HCT116 (cell line): ENCODE measurements at regions not wholly inside any gene's neighbourhood (a gene's known extent, or its start where the extent isn't known, plus 50 kb on each side); places are given as distances from the start of the nearest gene placed in this dataset.

ENCODE experiments used
- ATAC-seq: fragments of 200-7000 bp; cut with Tn5 transposase; 2 replicates; pipeline ENCODE4 v1.9.1; 2020; ENCODE audit warnings: mild to moderate bottlenecking, moderate library complexity
- BruUV-seq: library from RNA; stranded (reverse); fragments of 400-500 nt; replicated peaks from 2 replicates; lab custom pipeline; 2021; lab: Mats Ljungman, UMichigan
- CTCF ChIA-PET: fragments of 300-600 bp; sonication (Branson Sonifier 250); formaldehyde crosslinking; loops from one replicate; lab custom pipeline; 2021; ENCODE audit warnings: antibody characterized with exemption; lab: Charles Lee
- POLR2A ChIA-PET: fragments of 300-600, 350-600 bp; sonication (Branson Sonifier 250); formaldehyde crosslinking; loops from one replicate; lab custom pipeline; 2021; ENCODE audit warnings: antibody characterized with exemption; lab: Charles Lee
- RAD21 ChIA-PET, 2 experiments: fragments of 300-600 bp; sonication (Branson Sonifier 250); formaldehyde crosslinking; loops; one replicate each; lab custom pipeline; 2023; ENCODE audit warnings: low total read pairs in 2 of 2; ENCODE audit not compliant: uncharacterized antibody in 2 of 2, unreplicated experiment in 2 of 2, low non-redundant PET in 1 of 2; lab: Charles Lee
- DNase-seq: peaks from one replicate; pipeline ENCODE4 v3.0.0-alpha.2; 2010; ENCODE audit warnings: low read depth, low spot score
- H2AFZ ChIP-seq: fragments of 200-600 bp; shearing (Covaris generic), sonication (generic); 2 replicates; pipeline ENCODE4 v1.6.1; 2017; ENCODE audit warnings: low read depth, mixed run types, mixed read lengths, antibody characterized with exemption, low read length; ENCODE audit not compliant: poor library complexity, severe bottlenecking
- H3K27ac ChIP-seq: 2 replicates; pipeline ENCODE4 v1.5.1; 2012; ENCODE audit warnings: low read depth, low read length
- H3K27me3 ChIP-seq: fragments of 200-600 bp; sonication (generic); 2 replicates; pipeline ENCODE4 v1.6.1; 2016; ENCODE audit warnings: mixed run types, low read length, mixed read lengths; ENCODE audit not compliant: insufficient read depth
- H3K36me3 ChIP-seq, 2 experiments: fragments of 200-500 bp in 1 of 2; fragments of 200-600 bp in 1 of 2; sonication (Bioruptor generic) in 1 of 2; sonication (generic) in 1 of 2; 2 replicates each; pipeline versions ENCODE4 v1.5.1 to v1.6.1; 2014 to 2016; ENCODE audit warnings: low read length in 2 of 2, inconsistent platforms in 1 of 2, mixed read lengths in 1 of 2, mixed run types in 1 of 2; ENCODE audit not compliant: insufficient read depth in 2 of 2, control insufficient read depth in 1 of 2
- H3K4me1 ChIP-seq, 2 experiments: fragments of 200-600 bp in 1 of 2; sonication (generic) in 1 of 2; 2 replicates each; pipeline versions ENCODE4 v1.5.1 to v1.6.1; 2012 to 2017; ENCODE audit warnings: low read length in 2 of 2, inconsistent platforms in 1 of 2, mild to moderate bottlenecking in 1 of 2, mixed read lengths in 1 of 2, mixed run types in 1 of 2, moderate library complexity in 1 of 2; ENCODE audit not compliant: insufficient read depth in 2 of 2, control insufficient read depth in 1 of 2
- H3K4me2 ChIP-seq: fragments of 200-600 bp; sonication (generic); 2 replicates; pipeline ENCODE4 v1.6.1; 2017; ENCODE audit warnings: mixed run types, low read length, mixed read lengths
- H3K4me3 ChIP-seq, 2 experiments: fragments of 200-600 bp in 1 of 2; sonication (generic) in 1 of 2; replicated peaks in 1 of 2; 2 replicates each; pipeline ENCODE4 v1.5.1; 2011 to 2016; ENCODE audit warnings: low read length in 2 of 2, control low read depth in 1 of 2, low read depth in 1 of 2, mild to moderate bottlenecking in 1 of 2, mixed read lengths in 1 of 2, mixed run types in 1 of 2
- H3K79me2 ChIP-seq: fragments of 200-600 bp; sonication (generic); 2 replicates; pipeline ENCODE4 v1.6.1; 2017; ENCODE audit warnings: mild to moderate bottlenecking, mixed run types, low read length, moderate library complexity, mixed read lengths; ENCODE audit not compliant: insufficient read depth
- H3K9ac ChIP-seq: fragments of 200-600 bp; sonication (generic); 2 replicates; pipeline ENCODE4 v1.6.1; 2016; ENCODE audit warnings: low read length, mixed read lengths
- H3K9me2 ChIP-seq: fragments of 200-600 bp; sonication (generic), shearing (Covaris generic); 2 replicates; pipeline ENCODE4 v1.6.1; 2017; ENCODE audit warnings: mixed run types, mild to moderate bottlenecking, moderate library complexity; ENCODE audit not compliant: insufficient read depth
- H3K9me3 ChIP-seq, 2 experiments: fragments of 200-500 bp in 1 of 2; fragments of 200-600 bp in 1 of 2; sonication (Bioruptor generic) in 1 of 2; sonication (generic) in 1 of 2; 2 replicates each; pipeline ENCODE4 v1.6.1; 2014 to 2017; ENCODE audit warnings: low read length in 2 of 2, mixed read lengths in 2 of 2, inconsistent platforms in 1 of 2, low read depth in 1 of 2, mild to moderate bottlenecking in 1 of 2, mixed run types in 1 of 2, moderate library complexity in 1 of 2; ENCODE audit not compliant: control insufficient read depth in 1 of 2, insufficient read depth in 1 of 2
- H4K20me1 ChIP-seq: fragments of 200-600 bp; sonication (generic), shearing (Covaris generic); 2 replicates; pipeline ENCODE4 v1.6.1; 2017; ENCODE audit warnings: mixed run types, mild to moderate bottlenecking, moderate library complexity; ENCODE audit not compliant: insufficient read depth
- ATF3 ChIP-seq: IDR thresholded peaks from 2 replicates; pipeline ENCODE4 v1.6.1; 2012
- EGR1 ChIP-seq: IDR thresholded peaks from 2 replicates; pipeline ENCODE4 v1.6.1; 2012; ENCODE audit warnings: low read depth
- EZH2phosphoT487 ChIP-seq: fragments of 200-600 bp; IDR thresholded peaks from 2 replicates; pipeline ENCODE4 v1.6.1; 2018; ENCODE audit warnings: antibody characterized with exemption, borderline replicate concordance
- JUND ChIP-seq: IDR thresholded peaks from 2 replicates; pipeline ENCODE4 v1.6.1; 2012
- POLR2A ChIP-seq: IDR thresholded peaks from 2 replicates; pipeline ENCODE4 v1.7.0; 2011; ENCODE audit warnings: borderline replicate concordance; ENCODE audit not compliant: insufficient read depth, insufficient read length; ENCODE audit errors: extremely low read depth
- POLR2AphosphoS5 ChIP-seq: IDR thresholded peaks from 2 replicates; pipeline ENCODE4 v1.6.1; 2011; ENCODE audit warnings: mild to moderate bottlenecking, low read depth, low read length, moderate library complexity
- SP1 ChIP-seq: IDR thresholded peaks from 2 replicates; pipeline ENCODE4 v1.6.1; 2012; ENCODE audit warnings: low read depth
- SRF ChIP-seq: IDR thresholded peaks from 2 replicates; pipeline ENCODE4 v1.6.1; 2012; ENCODE audit warnings: low read depth
- YY1 ChIP-seq: IDR thresholded peaks from 2 replicates; pipeline ENCODE4 v1.6.1; 2011; ENCODE audit warnings: low read length, low read depth, moderate library complexity, mild to moderate bottlenecking; ENCODE audit not compliant: insufficient replicate concordance; ENCODE audit errors: extremely low read depth
- ZFX ChIP-seq: fragments of 450-650 bp; IDR thresholded peaks from 2 replicates; pipeline ENCODE4 v1.6.1; 2017
- intact Hi-C: fragments of 100-400 bp; cut with micrococcal nuclease; formaldehyde crosslinking; loops from 2 replicates; pipeline ENCODE4 v1.10.0; 2022

- Histone ChIP-seq H3K4me2 (no peak overlapping the region), H3K9me3 (peaks cover 4 to 49% of the 10 kb centered on the region in 2 experiments; a peak in 2 of 4 replicates), H3K4me1 (no peaks in the 10 kb centered on the region)
- POLR2A ChIA-PET: no interaction called here
- TF ChIP-seq EGR1 (no peak), POLR2A (no peak), YY1 (no peak)
- TF ChIP-seq, all 23 proteins: peak for 0
- no peaks in the 10 kb centered on the region for H3K9me2 ChIP-seq
- no peak overlapping the region for H3K27ac ChIP-seq
- H3K27me3 ChIP-seq: no peaks in the 10 kb centered on the region
- H3K79me2 ChIP-seq: no peaks in the 10 kb centered on the region
- no peak for ATAC-seq
- H4K20me1 ChIP-seq: no peaks in the 10 kb centered on the region
- H3K9ac ChIP-seq: no peak overlapping the region
- no TSS peak for BruUV-seq
- no peak overlapping the region for H2AFZ ChIP-seq
- DNase-seq: no peak
- no peak overlapping the region for H3K4me3 ChIP-seq
- no peaks in the 10 kb centered on the region for H3K36me3 ChIP-seq
- CTCF ChIA-PET: no interaction called here
- intact Hi-C loops: no loop called here
- RAD21 ChIA-PET: no interaction called here
Measured at GRCh38 chr19:31211088-31211487, 138.1 kb downstream of the TSHZ3 start.

- Histone ChIP-seq H3K9ac (no peak overlapping the region), H3K9me3 (peaks cover 10 to 45% of the 10 kb centered on the region in 2 experiments; a peak in 2 of 4 replicates), H2AFZ (no peak overlapping the region), H3K4me2 (no peak overlapping the region), H3K27me3 (no peaks in the 10 kb centered on the region), H3K4me1 (no peaks in the 10 kb centered on the region), H3K79me2 (no peaks in the 10 kb centered on the region), H3K9me2 (no peaks in the 10 kb centered on the region), H4K20me1 (no peaks in the 10 kb centered on the region), H3K27ac (no peak overlapping the region), H3K36me3 (no peaks in the 10 kb centered on the region), H3K4me3 (no peak overlapping the region)
- CTCF ChIA-PET: no interaction called here
- ATAC-seq: no peak
- TF ChIP-seq EZH2phosphoT487 (no peak), JUND (no peak), ATF3 (no peak), SRF (no peak), POLR2AphosphoS5 (no peak), ZFX (no peak), SP1 (no peak)
- DNase-seq: no peak
- no TSS peak for BruUV-seq
- RAD21 ChIA-PET: no interaction called here
- POLR2A ChIA-PET: no interaction called here
- intact Hi-C loops: no loop called here
Measured at GRCh38 chr19:31205887-31206518, 143.2 kb downstream of the TSHZ3 start.
